ENCODE measurements at regions not wholly inside any gene's neighbourhood (a gene's known extent, or its start where the extent isn't known, plus 50 kb on each side); places are given as distances from the start of the nearest gene placed in this dataset.

DNA sequence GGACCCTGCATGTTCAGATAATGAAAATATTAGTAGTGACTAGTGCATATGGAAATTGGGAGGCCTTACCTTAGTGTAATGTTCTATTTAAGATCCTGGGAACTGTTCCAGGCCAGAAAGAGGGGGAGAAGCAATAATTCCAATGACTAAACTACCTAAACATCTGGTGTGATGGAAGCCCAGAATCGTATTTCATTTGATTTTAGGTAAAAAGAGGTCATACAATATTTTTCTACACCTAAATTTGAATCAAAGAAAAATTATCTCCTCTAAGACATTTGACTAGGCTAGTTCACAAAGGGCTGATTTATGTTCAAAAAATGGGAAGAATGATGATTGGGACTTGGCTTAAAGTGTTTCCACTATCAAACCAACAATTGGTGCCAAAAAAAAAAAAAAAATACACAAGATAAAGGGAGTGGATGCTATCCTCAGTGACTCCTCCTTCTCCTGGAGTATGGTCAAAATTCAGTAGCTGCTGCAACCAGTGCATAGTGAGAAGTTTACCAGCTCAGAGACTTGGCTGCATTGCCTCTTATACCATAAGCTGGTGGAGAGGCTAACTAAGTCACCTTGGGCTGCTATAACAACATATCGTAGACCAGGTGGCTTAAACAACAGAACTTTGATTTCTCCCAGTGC lies 1038.3 kb upstream of the ACVR2A start:
- TF ChIP-seq, protein P1, sequence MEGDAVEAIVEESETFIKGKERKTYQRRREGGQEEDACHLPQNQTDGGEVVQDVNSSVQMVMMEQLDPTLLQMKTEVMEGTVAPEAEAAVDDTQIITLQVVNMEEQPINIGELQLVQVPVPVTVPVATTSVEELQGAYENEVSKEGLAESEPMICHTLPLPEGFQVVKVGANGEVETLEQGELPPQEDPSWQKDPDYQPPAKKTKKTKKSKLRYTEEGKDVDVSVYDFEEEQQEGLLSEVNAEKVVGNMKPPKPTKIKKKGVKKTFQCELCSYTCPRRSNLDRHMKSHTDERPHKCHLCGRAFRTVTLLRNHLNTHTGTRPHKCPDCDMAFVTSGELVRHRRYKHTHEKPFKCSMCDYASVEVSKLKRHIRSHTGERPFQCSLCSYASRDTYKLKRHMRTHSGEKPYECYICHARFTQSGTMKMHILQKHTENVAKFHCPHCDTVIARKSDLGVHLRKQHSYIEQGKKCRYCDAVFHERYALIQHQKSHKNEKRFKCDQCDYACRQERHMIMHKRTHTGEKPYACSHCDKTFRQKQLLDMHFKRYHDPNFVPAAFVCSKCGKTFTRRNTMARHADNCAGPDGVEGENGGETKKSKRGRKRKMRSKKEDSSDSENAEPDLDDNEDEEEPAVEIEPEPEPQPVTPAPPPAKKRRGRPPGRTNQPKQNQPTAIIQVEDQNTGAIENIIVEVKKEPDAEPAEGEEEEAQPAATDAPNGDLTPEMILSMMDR (IDR thresholded peaks at IDR 0.05) = no peak
- no peak for TF ChIP-seq POLR2A (IDR thresholded peaks at IDR 0.05)

All from Peyer's patch (tissue), 4 donors.